Nucleus accumbens (tissue), 56 donors: ENCODE measurements at regions not wholly inside any gene's neighbourhood (a gene's known extent, or its start where the extent isn't known, plus 50 kb on each side); places are given as distances from the start of the nearest gene placed in this dataset.
A peak's percentile ranks its signal among the peaks of the same experiment; 100 is the strongest.

ENCODE experiments used
- DNase-seq, 56 donors: peaks; one replicate each; lab custom pipeline; 2025; lab: John Stamatoyannopoulos, UW

GRCh38 chr4:62301500-62301899, 1101.4 kb downstream of the ADGRL3 start:
- DNase-seq = no peak

- DNase-seq = no peak
Measured at GRCh38 chr4:62293551-62293950, 1093.4 kb downstream of the ADGRL3 start.

- DNase-seq = no peak
Measured at GRCh38 chr4:62292911-62293310, 1092.8 kb downstream of the ADGRL3 start.

- no peak for DNase-seq
Measured at GRCh38 chr4:62288808-62289541, 1088.8 kb downstream of the ADGRL3 start.

GRCh38 chr4:62285026-62285425, 1084.9 kb downstream of the ADGRL3 start:
- no peak for DNase-seq

GRCh38 chr4:62279689-62280088, 1079.6 kb downstream of the ADGRL3 start:
- no peak for DNase-seq

GRCh38 chr4:62275470-62275869, 1075.3 kb downstream of the ADGRL3 start:
- DNase-seq = no peak

- no peak for DNase-seq
Measured at GRCh38 chr4:62274782-62275181, 1074.7 kb downstream of the ADGRL3 start.

- no peak for DNase-seq
Measured at GRCh38 chr4:62271107-62271506, 1071.0 kb downstream of the ADGRL3 start.

GRCh38 chr4:62269918-62270317, 1069.8 kb downstream of the ADGRL3 start:
- no peak for DNase-seq

- DNase-seq = no peak
Measured at GRCh38 chr4:62263454-62263853, 1063.3 kb downstream of the ADGRL3 start.

GRCh38 chr4:62262676-62263075, 1062.5 kb downstream of the ADGRL3 start:
- DNase-seq = peak in 1 of 56 donors; percentile 1

GRCh38 chr4:62260254-62260653, 1060.1 kb downstream of the ADGRL3 start:
- peak in 2 of 56 donors; percentile 2 to 6 for DNase-seq

GRCh38 chr4:62256479-62256878, 1056.4 kb downstream of the ADGRL3 start:
- DNase-seq = no peak

GRCh38 chr4:62252728-62253127, 1052.6 kb downstream of the ADGRL3 start:
- DNase-seq = no peak

GRCh38 chr4:62250100-62250499, 1050.0 kb downstream of the ADGRL3 start:
- no peak for DNase-seq

GRCh38 chr4:62243895-62244294, 1043.8 kb downstream of the ADGRL3 start:
- DNase-seq = no peak

- no peak for DNase-seq
Measured at GRCh38 chr4:62235911-62236310, 1035.8 kb downstream of the ADGRL3 start.

- no peak for DNase-seq
Measured at GRCh38 chr4:62232814-62233213, 1032.7 kb downstream of the ADGRL3 start.

GRCh38 chr4:62231994-62232393, 1031.9 kb downstream of the ADGRL3 start:
- no peak for DNase-seq

- DNase-seq = no peak
Measured at GRCh38 chr4:62226082-62226481, 1026.0 kb downstream of the ADGRL3 start.

- no peak for DNase-seq
Measured at GRCh38 chr4:62222121-62222520, 1022.0 kb downstream of the ADGRL3 start.

GRCh38 chr4:62210486-62210885, 1010.4 kb downstream of the ADGRL3 start:
- no peak for DNase-seq
